Mucosa of descending colon (tissue), 3 donors: ENCODE measurements at regions not wholly inside any gene's neighbourhood (a gene's known extent, or its start where the extent isn't known, plus 50 kb on each side); places are given as distances from the start of the nearest gene placed in this dataset.
A peak's percentile ranks its signal among the peaks of the same experiment; 100 is the strongest.

Experiments used
- ATAC-seq: fragments of 200-7000 bp; cut with Tn5 transposase; one replicate; pipeline ENCODE4 v1.9.1; 2020; ENCODE audit warnings: mild to moderate bottlenecking, moderate library complexity
- DNase-seq, 3 donors: peaks; one replicate each; pipeline ENCODE4 v3.0.0-alpha.2; 2020
- H3K36me3 ChIP-seq: fragments of 200-600 bp; one replicate; pipeline ENCODE4 v1.8.0; 2021; ENCODE audit warnings: low read depth, mild to moderate bottlenecking
- H3K4me1 ChIP-seq: fragments of 200-600 bp; one replicate; pipeline ENCODE4 v1.8.0; 2021; ENCODE audit warnings: low read depth, mild to moderate bottlenecking
- H3K4me3 ChIP-seq: fragments of 200-600 bp; one replicate; pipeline ENCODE4 v1.8.0; 2021; ENCODE audit warnings: mild to moderate bottlenecking
- H3K9me3 ChIP-seq: fragments of 200-600 bp; one replicate; pipeline ENCODE4 v1.8.0; 2021; ENCODE audit warnings: mild to moderate bottlenecking
- intact Hi-C, 2 donors: fragments of 100-400 bp; cut with DNase I in 1 of 2; cut with micrococcal nuclease in 1 of 2; formaldehyde crosslinking; loops; one replicate each; pipeline versions ENCODE4 v1.11.0 to v1.11.1; 2022; cut with DNase I, micrococcal nuclease
- TF ChIP-seq, protein P1 (sequence below): fragments of 200-600 bp; IDR thresholded peaks from one replicate; pipeline ENCODE4 v1.8.0; 2022; ENCODE audit warnings: antibody characterized with exemption, mild to moderate bottlenecking
- donor health status: DM: no; HTN: no; CAD: no; lungs with moderate emphysema.
- donor health status: DM: no; HTN: no; CAD: no.
- donor health status: DM: no; HTN: yes; CAD: no.

DNA sequence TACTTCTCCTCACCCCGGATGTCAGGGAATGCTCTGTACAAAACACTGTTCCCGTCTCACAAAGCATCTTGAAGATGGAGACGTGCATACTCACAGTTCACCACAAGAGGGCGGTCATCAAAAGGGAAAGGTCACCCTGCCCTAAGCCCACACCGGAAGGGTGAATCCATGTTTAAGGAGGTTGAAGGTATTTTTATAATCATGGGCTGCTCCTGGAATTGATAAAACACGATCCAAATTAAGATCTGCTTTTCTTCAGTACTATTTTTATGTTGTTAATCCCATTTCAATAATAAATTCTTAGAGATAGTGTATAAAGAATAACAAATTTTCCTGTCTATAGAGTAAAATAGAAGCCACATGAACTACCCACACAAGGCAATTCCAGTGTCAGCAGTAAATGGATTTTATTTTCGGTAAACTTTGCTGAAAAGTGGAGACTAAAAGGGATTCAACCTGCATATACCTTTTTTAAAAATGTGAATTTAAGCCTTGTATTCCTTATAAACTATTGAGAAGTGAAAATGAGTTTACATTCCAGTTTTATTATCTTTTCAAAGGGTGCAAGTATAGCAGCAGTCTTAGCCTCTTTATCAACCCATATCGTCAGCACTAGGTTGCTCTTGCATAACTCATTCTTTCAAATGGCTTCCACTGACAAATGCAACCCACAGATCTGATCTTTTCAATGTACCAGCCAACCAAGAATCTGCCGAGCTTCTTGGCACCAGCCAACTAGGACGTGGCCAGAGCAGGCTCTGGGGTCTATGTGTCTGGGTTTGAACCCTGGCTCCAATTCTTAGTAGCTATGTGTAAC, 79.7 kb upstream of the MBOAT1 start:
- H3K36me3 ChIP-seq: no peaks in the 10 kb centered on the region
- TF ChIP-seq, protein P1, sequence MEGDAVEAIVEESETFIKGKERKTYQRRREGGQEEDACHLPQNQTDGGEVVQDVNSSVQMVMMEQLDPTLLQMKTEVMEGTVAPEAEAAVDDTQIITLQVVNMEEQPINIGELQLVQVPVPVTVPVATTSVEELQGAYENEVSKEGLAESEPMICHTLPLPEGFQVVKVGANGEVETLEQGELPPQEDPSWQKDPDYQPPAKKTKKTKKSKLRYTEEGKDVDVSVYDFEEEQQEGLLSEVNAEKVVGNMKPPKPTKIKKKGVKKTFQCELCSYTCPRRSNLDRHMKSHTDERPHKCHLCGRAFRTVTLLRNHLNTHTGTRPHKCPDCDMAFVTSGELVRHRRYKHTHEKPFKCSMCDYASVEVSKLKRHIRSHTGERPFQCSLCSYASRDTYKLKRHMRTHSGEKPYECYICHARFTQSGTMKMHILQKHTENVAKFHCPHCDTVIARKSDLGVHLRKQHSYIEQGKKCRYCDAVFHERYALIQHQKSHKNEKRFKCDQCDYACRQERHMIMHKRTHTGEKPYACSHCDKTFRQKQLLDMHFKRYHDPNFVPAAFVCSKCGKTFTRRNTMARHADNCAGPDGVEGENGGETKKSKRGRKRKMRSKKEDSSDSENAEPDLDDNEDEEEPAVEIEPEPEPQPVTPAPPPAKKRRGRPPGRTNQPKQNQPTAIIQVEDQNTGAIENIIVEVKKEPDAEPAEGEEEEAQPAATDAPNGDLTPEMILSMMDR: peak; percentile 77
- intact Hi-C loops: loop anchor here (2.0 to 5.0 kb wide), 2 partner anchors 235 to 237 kb away; no protein-coding TSS in a partner anchor
- H3K9me3 ChIP-seq: no peaks in the 10 kb centered on the region
- DNase-seq: peak in 2 of 3 donors; percentile 63 to 93
- no peak overlapping the region for H3K4me3 ChIP-seq
- peak; percentile 99 for ATAC-seq
- H3K4me1 ChIP-seq: no peaks in the 10 kb centered on the region

DNA sequence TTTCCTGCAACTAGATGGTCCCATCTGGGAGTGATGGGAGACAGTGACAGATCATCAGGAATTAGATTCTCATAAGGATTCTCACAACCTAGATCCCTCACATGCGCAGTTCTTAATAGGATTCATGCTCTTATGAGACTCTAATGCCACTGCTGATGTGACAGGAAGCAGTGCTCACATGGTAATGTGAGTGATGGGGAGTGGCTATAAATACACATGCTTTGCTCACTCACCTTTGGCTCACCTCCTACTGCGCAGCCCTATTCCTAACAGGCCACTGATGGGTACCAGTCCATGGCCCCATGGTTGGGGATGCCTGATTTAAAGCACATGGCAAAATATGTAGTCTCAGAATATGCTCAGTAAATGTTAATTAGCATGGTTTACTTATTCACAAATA, 80.6 kb upstream of the MBOAT1 start:
- ATAC-seq: no peak
- no peaks in the 10 kb centered on the region for H3K9me3 ChIP-seq
- intact Hi-C loops: loop anchor here in 1 of 2 donors (5.0 kb wide), 1 partner anchor 234 kb away; no protein-coding TSS in a partner anchor
- H3K36me3 ChIP-seq: no peaks in the 10 kb centered on the region
- H3K4me3 ChIP-seq: no peak overlapping the region
- DNase-seq: no peak
- H3K4me1 ChIP-seq: no peaks in the 10 kb centered on the region
- TF ChIP-seq, protein P1: no peak

DNA sequence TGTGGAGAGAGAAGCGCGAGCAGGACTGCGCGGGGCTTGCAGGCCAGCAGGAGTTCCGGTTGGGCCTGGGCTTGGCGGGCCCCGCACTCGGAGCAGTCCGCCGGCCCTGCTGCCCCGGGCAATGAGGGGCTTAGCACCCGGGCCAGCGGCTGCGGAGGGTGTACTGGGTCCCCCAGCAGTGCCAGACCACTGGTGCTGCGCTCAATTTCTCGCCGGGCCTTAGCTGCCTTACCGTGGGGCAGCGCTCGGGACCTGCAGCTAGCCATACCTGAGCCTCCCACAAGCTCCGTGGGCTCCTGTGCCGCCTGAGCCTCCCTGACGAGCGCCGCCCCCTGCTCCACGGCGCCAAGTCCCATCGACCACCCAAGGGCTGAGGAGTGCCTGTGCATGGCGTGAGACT, 89.0 kb upstream of the MBOAT1 start:
- ATAC-seq (no peak), DNase-seq (no peak)
- intact Hi-C loops: no loop called here
- TF ChIP-seq, protein P1: no peak
- H3K36me3 ChIP-seq: no peaks in the 10 kb centered on the region
- no peak overlapping the region for H3K4me3 ChIP-seq
- H3K9me3 ChIP-seq: no peaks in the 10 kb centered on the region
- no peaks in the 10 kb centered on the region for H3K4me1 ChIP-seq

DNA sequence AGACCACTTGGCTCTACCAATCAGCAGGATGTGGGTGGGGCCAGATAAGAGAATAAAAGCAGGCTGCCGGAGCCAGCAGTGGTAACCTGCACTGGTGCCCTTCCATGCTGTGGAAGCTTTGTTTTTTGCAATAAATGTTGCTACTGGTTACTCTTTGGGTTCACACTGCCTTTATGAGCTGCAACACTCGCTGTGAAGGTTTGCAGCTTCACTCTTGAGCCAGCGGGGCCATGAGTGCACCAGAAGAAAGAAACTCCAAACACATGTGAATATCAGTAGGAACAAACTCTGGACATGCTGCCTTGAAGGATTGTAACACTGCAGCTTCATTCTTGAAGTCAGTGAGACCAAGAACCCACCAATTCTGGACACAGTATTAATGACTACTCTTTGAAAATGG, 89.9 kb upstream of the MBOAT1 start:
- Histone ChIP-seq H3K9me3 (no peaks in the 10 kb centered on the region), H3K4me1 (no peaks in the 10 kb centered on the region), H3K4me3 (no peak overlapping the region), H3K36me3 (no peaks in the 10 kb centered on the region)
- DNase-seq (no peak), ATAC-seq (no peak)
- TF ChIP-seq, protein P1: no peak
- intact Hi-C loops: no loop called here

DNA sequence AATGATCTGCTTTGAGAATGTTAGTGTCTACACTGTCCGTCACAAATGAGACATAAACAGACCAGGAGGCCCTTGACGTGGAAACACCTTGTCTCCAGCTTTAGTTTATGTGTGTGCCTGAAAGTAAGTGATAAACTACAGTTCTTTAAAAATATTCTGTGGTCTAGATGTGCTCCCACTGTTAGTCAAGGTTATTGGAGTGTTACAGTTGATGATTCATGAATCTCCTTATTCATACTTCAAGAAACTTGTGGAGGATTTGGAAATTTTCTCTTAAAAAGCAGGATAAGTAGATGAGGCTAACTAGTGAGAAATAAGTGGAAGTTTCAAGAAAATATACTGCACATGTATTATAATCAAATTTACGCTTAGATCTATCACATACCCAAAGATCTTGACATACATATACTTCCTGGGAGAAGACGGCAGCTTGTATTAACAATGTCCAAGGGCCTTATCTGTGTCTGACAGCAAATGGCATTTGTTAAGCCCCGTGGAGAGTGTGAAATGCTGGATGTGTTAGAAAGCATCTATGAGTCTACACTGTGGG, 90.5 kb upstream of the MBOAT1 start:
- Histone ChIP-seq H3K9me3 (no peaks in the 10 kb centered on the region), H3K36me3 (no peaks in the 10 kb centered on the region), H3K4me3 (no peak overlapping the region), H3K4me1 (no peaks in the 10 kb centered on the region)
- ATAC-seq (no peak), DNase-seq (no peak)
- intact Hi-C loops: no loop called here
- TF ChIP-seq, protein P1: no peak
